Prostate gland (tissue), 2 donors: ENCODE measurements at regions not wholly inside any gene's neighbourhood (a gene's known extent, or its start where the extent isn't known, plus 50 kb on each side); places are given as distances from the start of the nearest gene placed in this dataset.

Experiments used
- DNase-seq: peaks from one replicate; pipeline ENCODE4 v3.0.0-alpha.2; 2019; ENCODE audit warnings: low spot score
- H3K27ac ChIP-seq, 2 donors: fragments of 200-600 bp; sonication (generic); 2 replicates each; pipeline ENCODE4 v1.5.1; 2017 to 2019
- H3K27me3 ChIP-seq: fragments of 200-600 bp; sonication (generic); replicated peaks from 2 replicates; pipeline ENCODE4 v1.5.1; 2019; ENCODE audit not compliant: insufficient read depth
- H3K36me3 ChIP-seq, 2 donors: fragments of 200-600 bp; sonication (generic); 1 replicate in 1 of 2; 2 replicates in 1 of 2; pipeline versions ENCODE4 v1.5.1 to v1.8.1; 2017 to 2019
- H3K4me1 ChIP-seq: fragments of 200-600 bp; sonication (generic); replicated peaks from 2 replicates; pipeline ENCODE4 v1.5.1; 2019
- H3K4me3 ChIP-seq, 2 donors: fragments of 200-600 bp; sonication (generic); 2 replicates each; pipeline ENCODE4 v1.5.1; 2017 to 2019
- H3K9me3 ChIP-seq: fragments of 200-600 bp; sonication (generic); 2 replicates; pipeline ENCODE4 v1.5.1; 2017
- CTCF ChIP-seq, 4 experiments: fragments of 200-600 bp in 2 of 4; fragments of 450-650 bp in 2 of 4; sonication (generic) in 2 of 4; IDR thresholded peaks; 1 replicate in 3 of 4; 2 replicates in 1 of 4; pipeline ENCODE4 v1.5.1; 2016 to 2019; ENCODE audit warnings: antibody characterized with exemption in 4 of 4, mild to moderate bottlenecking in 2 of 4, moderate library complexity in 2 of 4
- POLR2A ChIP-seq: fragments of 450-650 bp; IDR thresholded peaks from one replicate; pipeline ENCODE4 v1.6.1; 2016; ENCODE audit warnings: antibody characterized with exemption, mild to moderate bottlenecking
- POLR2AphosphoS5 ChIP-seq: sonication (generic); formaldehyde crosslinking; IDR thresholded peaks from one replicate; pipeline ENCODE4 v1.6.1; 2017; ENCODE audit warnings: antibody characterized with exemption
- WGBS: methylation state at CpG from one replicate; pipeline ENCODE4 v1.1.5; 2018; 5-methylcytosine and 5-hydroxymethylcytosine counted together
- intact Hi-C: fragments of 100-400 bp; cut with DNase I; formaldehyde crosslinking; loops from one replicate; pipeline ENCODE4 v1.14.2; 2022

DNA sequence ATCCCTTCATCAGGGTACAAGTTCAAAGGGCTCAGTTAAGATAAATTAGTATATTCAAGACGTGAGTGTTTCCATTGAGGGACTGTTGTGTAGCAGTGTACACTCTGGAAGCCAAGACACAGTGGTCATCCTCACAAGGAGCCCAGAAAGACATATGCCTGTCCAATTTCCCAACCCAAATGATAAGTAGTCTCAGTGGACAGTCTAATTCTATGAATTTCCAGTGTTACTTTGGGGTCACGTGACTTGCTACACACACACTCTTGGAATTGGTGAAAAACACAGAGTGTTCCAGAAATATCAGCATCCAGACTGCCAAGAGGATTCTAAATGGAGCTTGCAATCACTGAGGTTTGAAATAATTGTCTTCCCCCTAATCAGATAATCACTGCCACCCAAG lies 365.1 kb downstream of the WDR11 start:
- intact Hi-C loops: no loop called here
- H3K27ac ChIP-seq: no peak overlapping the region

GRCh38 chr10:121216721-121217181 lies 365.6 kb downstream of the WDR11 start:
- Histone ChIP-seq H3K4me3 (no peak overlapping the region), H3K27ac (no peak overlapping the region), H3K4me1 (no peaks in the 10 kb centered on the region), H3K9me3 (no peaks in the 10 kb centered on the region), H3K36me3 (no peaks in the 10 kb centered on the region), H3K27me3 (no peaks in the 10 kb centered on the region)
- WGBS: 66% methylated on average over 8 of the region's 8 CpGs
- TF ChIP-seq CTCF (IDR thresholded peaks at IDR 0.05): no peak
- no peak for TF ChIP-seq POLR2AphosphoS5
- TF ChIP-seq POLR2A: no peak
- intact Hi-C loops: no loop called here
- DNase-seq: no peak

More for the DNA sequence above, 365.1 kb downstream of the WDR11 start:
- no peaks in the 10 kb centered on the region for H3K4me1 ChIP-seq
- no peak for DNase-seq
- H3K4me3 ChIP-seq: no peak overlapping the region
- H3K9me3 ChIP-seq: no peaks in the 10 kb centered on the region
- H3K36me3 ChIP-seq: no peaks in the 10 kb centered on the region
- no peaks in the 10 kb centered on the region for H3K27me3 ChIP-seq
- 82% methylated on average over 2 of the region's 2 CpGs for WGBS
- TF ChIP-seq POLR2A: no peak
- TF ChIP-seq POLR2AphosphoS5: no peak
- no peak for TF ChIP-seq CTCF (IDR thresholded peaks at IDR 0.05)

DNA sequence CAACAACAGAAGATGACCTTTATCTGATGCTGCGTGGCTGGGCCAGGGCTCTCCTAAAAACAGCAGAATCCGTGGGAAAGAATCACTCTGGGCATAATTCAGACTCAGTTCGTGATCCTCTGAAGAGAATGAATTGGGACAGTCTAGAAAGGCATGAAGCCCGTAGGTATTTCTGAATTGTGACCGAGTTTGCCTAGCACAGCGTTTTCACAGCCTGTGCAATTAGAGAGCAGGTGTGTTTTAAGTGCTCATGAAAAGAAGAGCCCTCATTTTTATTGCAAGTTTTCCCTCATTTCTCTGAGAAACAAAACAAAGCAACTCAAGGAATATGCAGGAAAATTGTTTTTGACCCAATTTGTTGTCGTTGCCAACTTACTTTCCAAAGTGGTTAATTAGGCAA lies 366.2 kb downstream of the WDR11 start:
- no peaks in the 10 kb centered on the region for H3K9me3 ChIP-seq
- TF ChIP-seq POLR2A (no peak), CTCF (IDR thresholded peaks at IDR 0.05) (no peak), POLR2AphosphoS5 (no peak)
- no peaks in the 10 kb centered on the region for H3K27me3 ChIP-seq
- H3K27ac ChIP-seq: no peak overlapping the region
- no peaks in the 10 kb centered on the region for H3K4me1 ChIP-seq
- intact Hi-C loops: no loop called here
- H3K4me3 ChIP-seq: no peak overlapping the region
- 61% methylated on average over 7 of the region's 7 CpGs for WGBS
- DNase-seq: no peak
- no peaks in the 10 kb centered on the region for H3K36me3 ChIP-seq

- Histone ChIP-seq H3K27ac (no peak overlapping the region), H3K9me3 (no peaks in the 10 kb centered on the region), H3K27me3 (no peaks in the 10 kb centered on the region), H3K4me1 (no peaks in the 10 kb centered on the region), H3K4me3 (no peak overlapping the region), H3K36me3 (no peaks in the 10 kb centered on the region)
- intact Hi-C loops: no loop called here
- no peak for DNase-seq
- 96% methylated on average over 3 of the region's 3 CpGs for WGBS
- TF ChIP-seq POLR2AphosphoS5: no peak
- TF ChIP-seq POLR2A: no peak
- no peak for TF ChIP-seq CTCF (IDR thresholded peaks at IDR 0.05)
Measured at GRCh38 chr10:121221072-121221471, 369.9 kb downstream of the WDR11 start.

- H3K36me3 ChIP-seq: no peaks in the 10 kb centered on the region
- intact Hi-C loops: no loop called here
- H3K27me3 ChIP-seq: no peaks in the 10 kb centered on the region
- H3K27ac ChIP-seq: no peak overlapping the region
- H3K9me3 ChIP-seq: no peaks in the 10 kb centered on the region
- H3K4me1 ChIP-seq: no peaks in the 10 kb centered on the region
- 90% methylated on average over 8 of the region's 8 CpGs for WGBS
- no peak for TF ChIP-seq POLR2AphosphoS5
- TF ChIP-seq CTCF (IDR thresholded peaks at IDR 0.05): no peak
- no peak for TF ChIP-seq POLR2A
- DNase-seq: no peak
- H3K4me3 ChIP-seq: no peak overlapping the region
Measured at GRCh38 chr10:121221991-121222390, 370.8 kb downstream of the WDR11 start.
